Activated naive CD8-positive, alpha-beta T cell treated with anti-CD3 and anti-CD28 coated beads for 36 hours (primary cell): ENCODE measurements at regions not wholly inside any gene's neighbourhood (a gene's known extent, or its start where the extent isn't known, plus 50 kb on each side); places are given as distances from the start of the nearest gene placed in this dataset.

Experiments
- DNase-seq: peaks from one replicate; pipeline ENCODE4 v3.0.0; 2021
- H3K27ac Mint-ChIP-seq: one replicate; pipeline ENCODE4 v1.8.0; 2022; ENCODE audit warnings: mild to moderate bottlenecking, moderate library complexity, mixed read lengths
- H3K27me3 Mint-ChIP-seq: one replicate; pipeline ENCODE4 v1.8.0; 2022; ENCODE audit warnings: mild to moderate bottlenecking, mixed read lengths
- H3K36me3 Mint-ChIP-seq: one replicate; pipeline ENCODE4 v1.8.0; 2021; ENCODE audit warnings: mild to moderate bottlenecking, mixed read lengths
- H3K4me1 Mint-ChIP-seq: one replicate; pipeline ENCODE4 v1.8.0; 2021; ENCODE audit warnings: mixed read lengths
- H3K4me3 Mint-ChIP-seq: one replicate; pipeline ENCODE4 v1.8.0; 2022; ENCODE audit warnings: mild to moderate bottlenecking, moderate library complexity, mixed read lengths
- H3K9me3 Mint-ChIP-seq: one replicate; pipeline ENCODE4 v1.8.0; 2022; ENCODE audit warnings: mixed read lengths

DNA sequence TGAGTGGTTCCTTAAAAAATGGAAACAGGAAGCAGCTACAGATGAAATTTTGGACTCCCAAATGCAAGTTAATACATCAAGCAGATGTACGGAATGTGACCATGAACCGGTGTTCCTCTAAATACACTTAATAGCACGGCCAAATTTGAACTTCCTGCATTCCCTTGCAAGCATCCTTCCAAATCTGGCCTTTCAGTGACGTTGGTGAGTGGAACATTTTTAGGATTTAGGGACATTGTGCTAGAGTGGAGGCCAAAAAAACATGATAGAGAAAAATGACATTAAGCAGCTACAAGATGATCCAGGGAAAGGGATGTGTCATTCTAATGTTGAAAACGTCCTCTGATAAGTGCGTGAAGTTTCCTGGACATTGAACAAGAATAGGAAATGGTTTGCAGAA, 62.1 kb downstream of the CTAGE1 start:
- H3K27ac Mint-ChIP-seq = no peak overlapping the region
- no peaks in the 10 kb centered on the region for H3K9me3 Mint-ChIP-seq
- no peaks in the 10 kb centered on the region for H3K27me3 Mint-ChIP-seq
- no peak overlapping the region for H3K4me3 Mint-ChIP-seq
- DNase-seq = no peak
- no peaks in the 10 kb centered on the region for H3K4me1 Mint-ChIP-seq
- no peaks in the 10 kb centered on the region for H3K36me3 Mint-ChIP-seq

DNA sequence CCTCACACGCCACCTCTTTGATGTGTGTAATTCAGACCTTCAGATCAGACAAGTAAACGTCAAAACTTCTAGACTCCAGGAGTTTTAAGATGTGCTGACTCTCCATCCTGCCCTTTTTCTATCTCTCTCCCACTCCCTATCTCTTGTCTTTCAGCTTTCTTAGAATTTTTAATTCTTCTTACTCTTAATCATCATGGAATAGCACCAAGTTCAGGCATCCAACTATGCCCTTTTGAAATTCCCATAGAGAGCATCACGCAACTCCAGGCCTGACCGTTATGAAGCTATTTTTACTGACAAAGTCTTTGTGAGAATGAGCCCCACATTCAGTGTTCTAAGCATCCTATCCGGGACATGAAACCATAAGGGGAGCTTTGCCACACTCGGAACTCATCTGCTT, 62.6 kb downstream of the CTAGE1 start:
- no peaks in the 10 kb centered on the region for H3K4me1 Mint-ChIP-seq
- H3K27ac Mint-ChIP-seq = no peak overlapping the region
- H3K36me3 Mint-ChIP-seq = no peaks in the 10 kb centered on the region
- no peak for DNase-seq
- peaks cover 5% of the 10 kb centered on the region for H3K27me3 Mint-ChIP-seq
- no peak overlapping the region for H3K4me3 Mint-ChIP-seq
- no peaks in the 10 kb centered on the region for H3K9me3 Mint-ChIP-seq

DNA sequence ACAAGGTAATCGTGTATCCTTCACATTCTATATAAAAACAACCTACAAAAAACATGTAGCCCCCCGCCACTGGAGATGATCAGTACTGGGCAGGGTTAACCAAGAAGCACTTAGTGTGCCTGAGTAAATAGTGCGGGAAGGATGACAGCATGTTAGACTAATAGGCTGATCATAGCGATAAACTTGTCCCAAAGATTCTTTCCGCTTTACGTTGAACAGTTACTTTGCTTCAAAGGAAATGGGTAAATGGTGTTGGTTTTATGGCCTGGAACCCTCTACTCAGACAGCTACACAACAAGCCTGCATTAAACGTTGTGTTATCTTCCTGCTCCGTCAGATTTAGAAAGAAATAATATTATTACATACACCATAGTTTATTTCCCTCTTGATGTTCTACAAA, 67.7 kb downstream of the CTAGE1 start:
- H3K4me3 Mint-ChIP-seq = no peak overlapping the region
- DNase-seq = no peak
- peaks cover 40% of the 10 kb centered on the region for H3K27me3 Mint-ChIP-seq
- H3K4me1 Mint-ChIP-seq = peaks cover 32% of the 10 kb centered on the region
- H3K27ac Mint-ChIP-seq = no peak overlapping the region
- peaks cover 3% of the 10 kb centered on the region for H3K36me3 Mint-ChIP-seq
- H3K9me3 Mint-ChIP-seq = no peaks in the 10 kb centered on the region

DNA sequence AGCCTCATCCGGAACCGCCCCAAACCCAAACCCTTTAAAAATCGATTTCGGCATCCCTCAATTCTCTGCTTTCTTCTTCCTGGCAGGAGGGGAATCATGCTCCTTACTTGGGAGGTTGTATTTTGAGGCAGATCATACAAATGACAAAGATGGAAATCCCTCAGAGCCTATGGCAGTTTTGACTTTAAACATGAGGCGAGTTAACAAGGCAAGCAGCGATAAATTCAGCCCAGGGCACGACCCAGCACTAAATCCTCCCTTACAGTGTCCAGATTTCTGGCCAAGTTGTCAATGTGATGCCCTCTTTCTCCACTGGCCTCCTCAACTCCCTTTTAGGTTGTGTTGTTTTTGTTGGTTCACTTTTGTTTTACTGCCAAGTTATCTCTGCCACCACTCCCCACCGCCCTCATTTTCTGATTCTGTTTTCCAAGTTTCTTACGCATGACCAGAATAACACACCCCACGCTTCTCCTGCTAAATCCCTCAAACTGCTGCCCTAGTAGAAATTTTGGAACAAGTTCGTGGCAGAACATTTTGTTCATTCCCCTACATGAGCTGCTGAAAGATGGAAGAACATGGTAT, 68.3 kb downstream of the CTAGE1 start:
- Mint-ChIP-seq H3K27ac (peak overlapping the region; percentile 20), H3K4me3 (peak overlapping the region; percentile 74), H3K27me3 (peaks cover 40% of the 10 kb centered on the region), H3K9me3 (no peaks in the 10 kb centered on the region), H3K36me3 (peaks cover 3% of the 10 kb centered on the region), H3K4me1 (peaks cover 37% of the 10 kb centered on the region)
- no peak for DNase-seq

DNA sequence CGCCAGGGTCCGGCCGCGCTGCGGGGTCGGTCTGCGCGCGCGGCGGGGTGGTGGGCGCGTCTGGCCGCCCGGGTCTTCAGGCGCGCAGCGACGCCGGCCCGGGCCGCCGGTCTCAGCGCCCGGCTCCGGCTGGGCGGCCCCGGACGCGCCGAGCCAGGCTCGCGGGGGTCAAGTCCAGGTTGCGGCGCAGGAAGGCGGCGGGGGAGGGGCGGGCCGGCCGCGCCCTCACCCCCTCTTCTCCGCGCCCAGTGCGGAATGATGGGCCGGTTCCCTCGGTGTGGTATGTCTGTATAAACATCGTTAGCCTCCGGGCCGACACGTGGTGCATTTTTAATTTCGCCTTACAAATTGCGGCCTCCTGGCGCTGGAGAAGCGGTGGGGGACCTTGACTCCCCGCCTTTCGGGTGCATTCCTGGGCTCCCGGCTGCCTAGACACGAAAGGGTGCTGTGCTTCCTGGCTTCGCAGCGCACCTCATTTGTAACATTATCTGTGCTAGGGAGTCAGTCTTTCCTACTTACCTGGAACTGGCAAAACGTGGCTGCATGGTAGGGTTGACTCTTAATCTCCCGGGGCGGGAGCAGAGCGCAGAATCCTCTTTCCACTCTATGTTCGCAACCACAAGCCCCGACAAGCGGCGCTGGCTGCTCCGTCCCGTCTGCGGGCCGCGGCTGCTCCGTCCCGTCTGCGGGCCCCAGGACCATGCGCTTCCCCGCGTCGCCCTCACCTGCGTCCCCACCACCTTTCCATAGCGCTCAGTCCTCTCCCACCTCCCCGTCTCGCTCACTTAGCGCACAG, 69.0 kb downstream of the CTAGE1 start:
- peaks cover 3% of the 10 kb centered on the region for H3K36me3 Mint-ChIP-seq
- peak overlapping the region; percentile 75 for H3K4me3 Mint-ChIP-seq
- no peaks in the 10 kb centered on the region for H3K9me3 Mint-ChIP-seq
- peak overlapping the region; percentile 20 for H3K27ac Mint-ChIP-seq
- peaks cover 44% of the 10 kb centered on the region for H3K4me1 Mint-ChIP-seq
- DNase-seq = no peak
- H3K27me3 Mint-ChIP-seq = peaks cover 40% of the 10 kb centered on the region

DNA sequence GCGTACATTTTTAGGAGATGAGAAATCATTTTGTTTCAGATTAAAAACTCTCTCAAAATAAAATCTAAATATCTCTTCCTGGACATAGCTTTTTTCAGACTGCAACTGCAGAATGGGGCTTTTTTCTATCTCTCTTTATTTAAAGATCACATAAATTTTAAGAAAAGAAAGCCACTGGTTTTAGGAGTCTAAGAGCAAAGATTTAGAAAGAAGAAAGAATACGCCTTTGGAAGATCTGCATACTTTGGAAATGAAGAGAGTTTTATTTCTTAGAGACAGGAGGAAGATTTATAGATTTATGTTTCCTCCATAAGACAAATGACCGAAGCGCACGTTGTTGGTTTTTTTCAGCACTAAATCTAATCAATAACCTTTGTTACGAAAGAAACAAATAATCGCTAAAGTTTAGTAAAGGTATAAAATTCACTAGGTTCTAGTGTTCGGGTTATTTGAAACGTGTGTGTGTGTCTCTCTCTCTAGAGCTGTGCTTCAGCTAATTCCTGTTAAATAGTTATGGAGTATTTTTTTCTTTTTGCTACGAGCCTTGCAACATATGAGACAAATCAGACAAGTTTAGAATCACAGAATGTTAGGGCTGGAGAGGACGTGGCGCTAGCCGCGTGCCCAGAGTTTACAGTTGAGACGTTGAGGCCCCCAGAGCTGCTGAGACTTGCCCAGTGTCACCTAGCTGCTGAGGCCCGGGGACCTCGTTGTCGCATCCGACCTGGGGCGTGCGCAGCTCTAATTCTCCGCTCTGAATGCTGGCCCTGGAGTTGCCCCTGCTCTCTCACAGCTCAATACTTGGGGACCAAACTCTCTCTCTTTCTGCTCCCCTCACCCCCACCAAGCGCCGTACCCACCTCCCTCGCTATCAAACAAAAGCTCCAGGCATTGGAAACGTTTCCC, 69.9 kb downstream of the CTAGE1 start:
- peaks cover 48% of the 10 kb centered on the region for H3K4me1 Mint-ChIP-seq
- no peaks in the 10 kb centered on the region for H3K9me3 Mint-ChIP-seq
- peak overlapping the region; percentile 84 for H3K27ac Mint-ChIP-seq
- peaks cover 3% of the 10 kb centered on the region for H3K36me3 Mint-ChIP-seq
- DNase-seq = peak; percentile 25
- H3K4me3 Mint-ChIP-seq = peak overlapping the region; percentile 75
- peaks cover 40% of the 10 kb centered on the region for H3K27me3 Mint-ChIP-seq

DNA sequence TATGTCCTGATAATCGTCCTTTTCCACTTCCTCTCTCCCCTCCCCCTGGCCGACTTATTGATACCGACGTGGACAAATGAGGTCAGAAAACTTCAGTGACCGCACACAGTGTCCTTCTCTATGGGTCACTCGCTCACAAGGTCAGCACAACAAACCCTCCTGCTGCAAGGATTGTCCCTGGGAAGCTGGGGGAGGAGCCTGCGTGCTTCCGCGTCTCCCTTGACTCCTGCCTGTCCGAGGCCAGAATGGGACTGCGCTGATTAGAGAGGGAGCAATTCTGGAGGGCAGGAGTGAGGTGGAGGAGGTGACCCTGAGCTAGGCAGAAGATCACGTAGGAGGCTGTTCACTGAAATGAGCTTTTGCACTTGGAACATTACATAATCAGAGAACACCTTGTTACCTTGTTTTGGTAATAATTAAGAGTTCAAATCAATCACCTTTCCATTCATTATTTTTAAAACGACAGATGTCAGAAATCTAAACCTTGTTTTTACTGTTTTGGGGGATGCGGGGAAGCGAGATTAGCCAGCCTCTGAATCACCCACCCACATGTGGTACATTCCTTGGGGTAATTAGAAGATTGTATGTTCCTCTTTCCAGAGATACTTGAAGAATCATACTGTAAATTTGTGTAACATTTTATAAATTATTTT, 70.6 kb downstream of the CTAGE1 start:
- H3K4me1 Mint-ChIP-seq = peaks cover 50% of the 10 kb centered on the region
- H3K4me3 Mint-ChIP-seq = peak overlapping the region; percentile 75
- no peak for DNase-seq
- H3K27me3 Mint-ChIP-seq = peaks cover 40% of the 10 kb centered on the region
- H3K9me3 Mint-ChIP-seq = no peaks in the 10 kb centered on the region
- H3K36me3 Mint-ChIP-seq = peaks cover 3% of the 10 kb centered on the region
- peak overlapping the region; percentile 84 for H3K27ac Mint-ChIP-seq

DNA sequence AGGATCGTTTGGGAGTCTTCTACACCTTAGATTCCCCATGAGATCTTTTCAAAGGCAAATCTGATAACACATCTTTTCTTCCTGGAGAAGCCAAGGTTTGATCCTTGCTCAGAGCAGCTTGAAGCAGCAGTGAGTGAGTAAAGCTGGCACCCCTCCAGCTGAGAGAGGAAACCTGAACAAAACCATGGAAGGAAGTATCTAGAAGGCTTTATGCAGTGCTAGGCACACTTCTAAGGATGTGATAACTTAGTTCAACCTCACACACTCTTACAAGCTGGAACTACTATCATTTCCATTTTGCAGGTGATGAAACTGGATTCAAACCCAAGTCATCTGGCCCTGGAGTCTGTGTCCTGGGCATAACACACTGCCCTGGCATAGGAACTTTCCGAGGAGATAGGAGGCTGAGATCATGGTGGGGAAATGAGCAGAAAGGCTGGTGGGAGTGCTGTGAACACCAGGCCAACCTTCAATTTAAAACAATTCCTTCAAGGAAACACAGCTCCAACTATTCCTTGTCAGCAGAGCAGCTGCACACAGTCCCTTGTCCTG, 71.2 kb downstream of the CTAGE1 start:
- DNase-seq = no peak
- Mint-ChIP-seq H3K9me3 (no peaks in the 10 kb centered on the region), H3K36me3 (peaks cover 3% of the 10 kb centered on the region), H3K4me1 (peaks cover 50% of the 10 kb centered on the region), H3K27me3 (peaks cover 40% of the 10 kb centered on the region), H3K27ac (peak overlapping the region; percentile 84), H3K4me3 (peak overlapping the region; percentile 75)

DNA sequence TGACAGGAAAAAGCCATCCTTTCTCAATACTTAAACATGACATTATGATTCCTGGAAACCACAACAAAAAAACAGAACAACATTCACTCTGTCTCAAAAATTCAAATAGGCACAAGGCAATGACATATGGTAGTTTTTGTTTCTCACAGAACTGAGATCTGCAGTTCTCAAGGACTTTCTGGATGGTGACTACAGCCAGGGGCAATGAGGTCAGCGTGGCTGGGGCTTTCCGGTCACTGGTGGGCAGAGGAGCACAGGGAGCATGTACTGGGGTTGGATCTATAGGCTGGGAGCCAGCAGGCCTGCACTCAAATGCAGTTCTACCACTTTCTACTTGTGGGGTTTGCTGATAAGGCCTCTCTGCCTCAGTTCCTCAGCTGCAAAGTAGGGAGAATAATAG, 72.0 kb downstream of the CTAGE1 start:
- H3K4me3 Mint-ChIP-seq = no peak overlapping the region
- DNase-seq = no peak
- peak overlapping the region; percentile 65 for H3K27ac Mint-ChIP-seq
- H3K9me3 Mint-ChIP-seq = no peaks in the 10 kb centered on the region
- H3K27me3 Mint-ChIP-seq = peaks cover 40% of the 10 kb centered on the region
- peaks cover 50% of the 10 kb centered on the region for H3K4me1 Mint-ChIP-seq
- peaks cover 3% of the 10 kb centered on the region for H3K36me3 Mint-ChIP-seq

DNA sequence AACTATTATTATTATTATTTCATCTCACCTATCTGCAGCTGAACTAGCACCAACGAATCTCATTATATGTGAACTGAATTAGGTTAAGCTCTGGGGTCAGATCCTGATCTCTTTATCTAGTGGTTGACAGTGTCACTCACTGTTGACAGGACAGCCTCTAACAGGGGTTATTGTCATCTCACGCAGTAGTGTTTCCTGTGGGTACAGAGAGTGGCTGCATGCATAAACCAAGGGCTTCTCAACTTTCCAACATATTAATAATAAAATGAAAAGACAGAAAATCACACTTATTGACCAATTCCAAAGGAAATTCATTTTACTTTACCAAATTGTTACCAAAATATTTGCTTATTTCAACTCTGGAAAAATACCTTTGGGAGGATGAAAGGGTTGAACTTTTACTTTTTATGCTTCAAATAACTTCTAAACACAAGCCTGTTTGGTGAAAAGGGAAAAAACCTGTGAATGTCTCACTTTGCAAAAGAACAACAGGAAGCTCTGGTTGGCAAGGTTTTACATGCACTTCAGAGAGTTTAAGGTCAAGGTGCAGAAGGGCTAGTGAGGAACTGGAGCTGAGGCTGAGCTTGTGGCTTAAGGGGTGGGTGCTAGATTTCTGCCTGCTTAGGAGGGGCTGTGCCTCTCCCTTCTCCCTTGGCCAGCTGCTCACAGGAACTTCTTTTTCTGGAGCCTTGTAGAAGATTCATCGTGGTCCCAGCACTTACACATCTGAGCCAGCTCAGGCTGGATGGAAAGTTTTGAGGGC, 72.6 kb downstream of the CTAGE1 start:
- H3K4me3 Mint-ChIP-seq = no peak overlapping the region
- DNase-seq = no peak

DNA sequence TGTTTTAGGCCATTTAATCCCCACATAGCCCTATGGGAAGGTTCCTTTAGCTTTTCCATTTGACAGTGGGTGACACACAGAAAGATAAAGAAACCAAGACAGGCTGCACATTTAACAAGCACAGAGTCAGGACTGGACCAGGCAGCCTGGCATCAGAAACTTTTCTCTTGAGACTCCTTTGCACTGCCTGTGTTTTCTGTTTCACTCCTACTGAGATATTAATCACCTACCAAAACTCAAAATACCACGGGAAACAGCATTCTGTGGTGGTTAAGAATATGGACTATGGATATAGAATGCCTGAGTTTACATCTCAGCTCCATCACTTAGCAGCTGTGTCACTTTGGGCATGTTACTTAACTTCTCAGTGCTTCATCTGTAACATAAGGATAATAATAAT, 73.3 kb downstream of the CTAGE1 start:
- H3K9me3 Mint-ChIP-seq = no peaks in the 10 kb centered on the region
- no peak for DNase-seq
- no peak overlapping the region for H3K4me3 Mint-ChIP-seq
- H3K36me3 Mint-ChIP-seq = peaks cover 3% of the 10 kb centered on the region
- H3K27me3 Mint-ChIP-seq = peaks cover 29% of the 10 kb centered on the region
- H3K4me1 Mint-ChIP-seq = peaks cover 48% of the 10 kb centered on the region
- peak overlapping the region; percentile 29 for H3K27ac Mint-ChIP-seq

More for the DNA sequence above, 72.6 kb downstream of the CTAGE1 start:
- no peaks in the 10 kb centered on the region for H3K9me3 Mint-ChIP-seq
- peak overlapping the region; percentile 65 for H3K27ac Mint-ChIP-seq
- peaks cover 3% of the 10 kb centered on the region for H3K36me3 Mint-ChIP-seq
- H3K27me3 Mint-ChIP-seq = peaks cover 35% of the 10 kb centered on the region
- peaks cover 53% of the 10 kb centered on the region for H3K4me1 Mint-ChIP-seq

DNA sequence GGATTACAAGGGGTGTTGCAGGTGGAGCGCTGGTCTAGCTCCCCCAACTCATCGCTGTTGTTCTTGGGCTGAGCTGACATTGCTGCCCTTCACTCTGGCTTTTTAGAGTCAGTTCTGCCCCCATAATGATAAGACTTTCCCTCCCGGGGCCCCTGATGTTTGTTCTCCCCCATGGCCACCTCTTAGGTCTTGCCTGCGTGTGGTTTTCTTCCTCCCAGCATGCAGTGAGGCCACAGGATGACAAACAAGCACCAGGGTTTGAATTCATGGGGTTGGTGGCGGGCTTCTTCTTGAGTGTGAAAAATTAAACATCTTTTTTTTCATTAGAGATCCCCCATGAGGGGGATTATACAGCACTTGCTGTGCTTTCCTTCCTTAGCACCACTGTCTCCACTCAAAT, 74.1 kb downstream of the CTAGE1 start:
- Mint-ChIP-seq H3K27ac (peak overlapping the region; percentile 83), H3K4me1 (peaks cover 41% of the 10 kb centered on the region), H3K4me3 (no peak overlapping the region), H3K36me3 (peaks cover 3% of the 10 kb centered on the region), H3K9me3 (no peaks in the 10 kb centered on the region), H3K27me3 (peaks cover 20% of the 10 kb centered on the region)
- no peak for DNase-seq

DNA sequence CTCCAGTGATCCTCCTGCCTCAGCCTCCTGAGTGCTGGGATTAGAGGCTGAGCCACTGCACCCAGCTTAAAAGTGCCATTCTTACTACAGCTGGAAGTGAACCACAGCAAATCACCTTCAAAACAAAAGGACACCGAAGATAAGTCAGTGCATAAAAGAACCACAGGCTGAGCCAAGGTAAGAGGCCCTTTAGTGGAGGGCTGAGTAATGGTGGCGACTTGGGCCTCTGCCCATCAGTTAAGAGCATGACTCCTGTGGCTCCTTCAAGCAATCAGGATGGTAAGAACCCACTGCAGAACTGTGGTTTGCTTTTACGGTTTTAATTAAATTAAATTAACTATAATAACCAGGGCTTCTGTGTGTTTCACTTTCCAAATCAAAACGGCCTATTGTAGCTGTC, 75.1 kb downstream of the CTAGE1 start:
- peak overlapping the region; percentile 29 for H3K4me3 Mint-ChIP-seq
- DNase-seq = no peak

DNA sequence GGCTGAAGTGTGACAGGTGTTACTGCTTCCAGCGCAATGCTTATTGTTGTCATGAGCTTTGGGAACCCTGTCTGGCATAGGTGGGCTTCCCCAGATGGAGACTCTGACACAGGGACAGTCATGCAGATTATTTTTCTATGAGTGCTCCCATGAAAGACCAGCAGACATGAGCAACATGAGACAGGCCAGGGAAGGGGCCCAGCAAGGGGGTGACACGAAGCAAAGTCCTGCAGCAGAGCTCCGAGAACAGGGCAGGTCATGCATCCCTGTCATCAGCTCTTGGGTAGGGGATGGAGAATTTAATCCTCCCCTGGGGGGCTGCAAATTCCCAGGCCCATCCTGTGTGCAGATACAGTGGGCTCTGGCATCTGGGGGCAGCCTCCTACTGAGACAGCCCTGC, 77.4 kb downstream of the CTAGE1 start:
- no peak overlapping the region for H3K27ac Mint-ChIP-seq
- no peaks in the 10 kb centered on the region for H3K9me3 Mint-ChIP-seq
- no peak for DNase-seq
- H3K36me3 Mint-ChIP-seq = no peaks in the 10 kb centered on the region
- no peak overlapping the region for H3K4me3 Mint-ChIP-seq
- peaks cover 36% of the 10 kb centered on the region for H3K4me1 Mint-ChIP-seq
- H3K27me3 Mint-ChIP-seq = no peaks in the 10 kb centered on the region

More for the DNA sequence above, 75.1 kb downstream of the CTAGE1 start:
- Mint-ChIP-seq H3K27ac (peak overlapping the region; percentile 83), H3K36me3 (peaks cover 3% of the 10 kb centered on the region), H3K9me3 (no peaks in the 10 kb centered on the region), H3K4me1 (peaks cover 45% of the 10 kb centered on the region), H3K27me3 (peaks cover 14% of the 10 kb centered on the region)
